Nephron progenitor cell (in vitro differentiated cells): ENCODE measurements at regions not wholly inside any gene's neighbourhood (a gene's known extent, or its start where the extent isn't known, plus 50 kb on each side); places are given as distances from the start of the nearest gene placed in this dataset.
A peak's percentile ranks its signal among the peaks of the same experiment; 100 is the strongest.

ENCODE experiments used
- DNase-seq: peaks from one replicate; pipeline ENCODE4 v3.0.0; 2021
- H3K27ac Mint-ChIP-seq: 2 replicates; pipeline ENCODE4 v1.8.0; 2021; ENCODE audit warnings: mild to moderate bottlenecking, moderate library complexity, mixed read lengths
- H3K27me3 Mint-ChIP-seq: 2 replicates; pipeline ENCODE4 v1.8.0; 2021; ENCODE audit warnings: mild to moderate bottlenecking, low read depth, mixed read lengths; ENCODE audit not compliant: poor library complexity
- H3K36me3 Mint-ChIP-seq: 2 replicates; pipeline ENCODE4 v1.8.0; 2021; ENCODE audit warnings: low read depth, mixed read lengths
- H3K4me1 Mint-ChIP-seq: 2 replicates; pipeline ENCODE4 v1.8.0; 2021; ENCODE audit warnings: mixed read lengths
- H3K4me3 Mint-ChIP-seq: 2 replicates; pipeline ENCODE4 v1.8.0; 2021; ENCODE audit warnings: mild to moderate bottlenecking, moderate library complexity, mixed read lengths
- H3K9me3 Mint-ChIP-seq: 2 replicates; pipeline ENCODE4 v1.8.0; 2021; ENCODE audit warnings: mild to moderate bottlenecking, moderate library complexity, mixed read lengths
- TF ChIP-seq, protein P1 (sequence below): fragments of 200-600 bp; sonication (generic); IDR thresholded peaks from 2 replicates; pipeline ENCODE4 v1.5.0; 2021; ENCODE audit warnings: antibody characterized with exemption

DNA sequence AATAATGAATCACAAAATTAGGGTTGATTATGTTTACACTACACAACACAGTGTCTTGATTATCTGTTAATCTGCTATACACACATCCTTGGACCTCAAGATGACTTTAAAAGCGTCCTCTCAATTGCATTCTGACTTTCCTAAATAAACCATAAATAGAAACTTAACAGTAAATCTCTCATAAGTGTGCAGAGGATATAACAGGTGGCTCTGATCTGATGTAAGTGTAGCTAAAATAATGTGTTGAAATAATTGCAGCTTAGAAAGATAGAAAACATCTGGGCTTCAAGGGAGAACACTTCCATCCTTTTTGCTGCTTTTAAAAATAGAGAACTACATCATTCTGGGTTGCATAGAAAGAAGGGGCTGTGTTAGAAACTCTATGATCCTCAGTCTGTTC lies 78.4 kb upstream of the EFEMP1 start:
- DNase-seq: no peak
- Mint-ChIP-seq H3K27ac (no peak overlapping the region), H3K36me3 (no peaks in the 10 kb centered on the region), H3K4me3 (no peak overlapping the region), H3K9me3 (no peaks in the 10 kb centered on the region), H3K4me1 (no peaks in the 10 kb centered on the region), H3K27me3 (peaks cover 4% of the 10 kb centered on the region)
- TF ChIP-seq, protein P1, sequence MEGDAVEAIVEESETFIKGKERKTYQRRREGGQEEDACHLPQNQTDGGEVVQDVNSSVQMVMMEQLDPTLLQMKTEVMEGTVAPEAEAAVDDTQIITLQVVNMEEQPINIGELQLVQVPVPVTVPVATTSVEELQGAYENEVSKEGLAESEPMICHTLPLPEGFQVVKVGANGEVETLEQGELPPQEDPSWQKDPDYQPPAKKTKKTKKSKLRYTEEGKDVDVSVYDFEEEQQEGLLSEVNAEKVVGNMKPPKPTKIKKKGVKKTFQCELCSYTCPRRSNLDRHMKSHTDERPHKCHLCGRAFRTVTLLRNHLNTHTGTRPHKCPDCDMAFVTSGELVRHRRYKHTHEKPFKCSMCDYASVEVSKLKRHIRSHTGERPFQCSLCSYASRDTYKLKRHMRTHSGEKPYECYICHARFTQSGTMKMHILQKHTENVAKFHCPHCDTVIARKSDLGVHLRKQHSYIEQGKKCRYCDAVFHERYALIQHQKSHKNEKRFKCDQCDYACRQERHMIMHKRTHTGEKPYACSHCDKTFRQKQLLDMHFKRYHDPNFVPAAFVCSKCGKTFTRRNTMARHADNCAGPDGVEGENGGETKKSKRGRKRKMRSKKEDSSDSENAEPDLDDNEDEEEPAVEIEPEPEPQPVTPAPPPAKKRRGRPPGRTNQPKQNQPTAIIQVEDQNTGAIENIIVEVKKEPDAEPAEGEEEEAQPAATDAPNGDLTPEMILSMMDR: no peak

DNA sequence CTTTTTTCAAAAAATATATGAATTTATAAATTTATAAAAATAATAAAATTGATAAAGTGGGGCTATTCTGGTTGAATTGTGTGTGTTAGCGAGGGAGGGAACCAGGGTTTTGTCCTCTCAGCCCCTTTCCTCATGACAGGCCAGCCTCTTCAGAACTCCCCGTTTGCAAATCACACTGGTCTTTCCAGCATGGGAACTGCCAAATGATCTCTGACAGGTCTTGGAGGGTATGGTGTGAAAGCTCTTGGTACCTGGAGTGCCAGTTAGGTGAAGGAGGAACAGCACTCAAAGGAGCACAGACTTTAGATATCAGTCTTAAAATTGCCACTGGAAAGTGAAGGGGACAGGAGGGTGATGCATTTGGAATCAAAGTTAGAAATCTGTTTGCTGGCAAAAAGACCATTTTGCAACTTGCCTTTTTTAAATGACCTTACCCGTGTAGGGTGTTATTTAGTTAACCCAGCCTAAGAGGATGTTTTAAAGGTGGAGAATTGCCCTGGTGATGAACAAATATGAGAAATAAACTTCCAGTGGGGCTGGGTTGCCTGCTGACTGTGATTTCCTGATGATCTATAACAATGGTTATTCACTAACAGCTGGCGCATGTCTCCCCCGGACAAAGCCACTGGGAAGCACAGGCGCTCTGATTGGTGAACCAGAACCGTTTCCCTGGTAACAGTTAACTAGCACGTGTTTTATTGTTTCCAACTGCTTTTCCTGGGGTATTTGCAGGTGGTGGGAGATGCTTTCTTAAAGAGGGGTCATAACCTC lies 85.3 kb upstream of the EFEMP1 start:
- no peak overlapping the region for H3K4me3 Mint-ChIP-seq
- TF ChIP-seq, protein P1: no peak
- H3K27ac Mint-ChIP-seq: no peak overlapping the region
- peaks cover 6% of the 10 kb centered on the region for H3K4me1 Mint-ChIP-seq
- no peaks in the 10 kb centered on the region for H3K9me3 Mint-ChIP-seq
- DNase-seq: peak; percentile 74
- H3K27me3 Mint-ChIP-seq: no peaks in the 10 kb centered on the region
- H3K36me3 Mint-ChIP-seq: no peaks in the 10 kb centered on the region

DNA sequence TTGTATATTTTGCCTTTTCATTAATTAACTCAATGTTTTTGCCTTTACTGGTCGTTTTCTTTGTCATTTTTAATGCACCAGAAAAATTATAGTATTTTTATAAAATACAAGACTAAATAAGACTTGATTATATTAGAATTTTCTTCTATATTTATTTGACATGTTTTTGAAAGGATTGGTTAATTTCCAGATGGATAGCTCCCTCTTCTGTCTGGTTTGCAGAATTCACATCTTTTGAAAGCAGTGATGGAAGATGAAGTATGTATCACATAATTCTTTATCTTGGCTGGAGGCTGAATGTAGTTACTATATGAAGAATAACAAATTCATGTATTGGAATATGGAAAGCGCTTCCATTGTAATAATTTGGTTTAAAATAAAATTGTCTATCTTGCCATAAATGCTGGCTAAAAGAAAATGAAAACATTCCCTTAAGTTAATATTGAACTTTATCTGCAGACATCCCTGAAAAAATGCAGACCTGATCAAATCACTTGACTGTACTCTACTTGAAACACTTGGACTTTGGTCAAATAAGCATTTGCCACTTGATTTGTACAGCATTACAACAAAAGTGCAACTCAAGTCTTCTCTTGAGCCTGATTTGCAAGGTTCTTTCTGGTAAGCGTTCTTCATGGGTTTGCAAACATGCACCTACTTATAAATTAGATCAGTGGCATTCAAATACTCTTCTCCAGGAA lies 86.3 kb upstream of the EFEMP1 start:
- peaks cover 17% of the 10 kb centered on the region for H3K4me1 Mint-ChIP-seq
- no peak overlapping the region for H3K4me3 Mint-ChIP-seq
- TF ChIP-seq, protein P1: peak; percentile 68
- no peak overlapping the region for H3K27ac Mint-ChIP-seq
- no peaks in the 10 kb centered on the region for H3K9me3 Mint-ChIP-seq
- H3K27me3 Mint-ChIP-seq: no peaks in the 10 kb centered on the region
- no peaks in the 10 kb centered on the region for H3K36me3 Mint-ChIP-seq
- no peak for DNase-seq

DNA sequence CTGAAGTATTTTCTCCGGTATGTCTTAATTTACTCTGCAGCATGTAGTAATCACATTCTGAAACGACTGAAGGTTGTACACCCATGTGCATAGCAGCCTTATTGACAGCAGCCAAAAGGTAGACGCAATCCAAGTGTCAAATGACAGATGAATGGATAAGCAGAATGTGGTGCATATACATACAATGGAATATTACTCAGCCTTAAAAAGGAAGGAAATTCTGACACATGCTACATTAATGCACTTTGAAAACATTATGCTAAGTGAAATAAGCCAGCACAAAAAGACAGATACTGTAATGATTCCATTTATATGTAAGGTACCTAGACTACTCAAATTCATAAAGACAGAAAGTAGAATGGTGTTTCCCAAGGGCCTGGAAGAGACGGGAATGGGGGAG lies 88.0 kb upstream of the EFEMP1 start:
- TF ChIP-seq, protein P1: no peak
- no peak for DNase-seq

DNA sequence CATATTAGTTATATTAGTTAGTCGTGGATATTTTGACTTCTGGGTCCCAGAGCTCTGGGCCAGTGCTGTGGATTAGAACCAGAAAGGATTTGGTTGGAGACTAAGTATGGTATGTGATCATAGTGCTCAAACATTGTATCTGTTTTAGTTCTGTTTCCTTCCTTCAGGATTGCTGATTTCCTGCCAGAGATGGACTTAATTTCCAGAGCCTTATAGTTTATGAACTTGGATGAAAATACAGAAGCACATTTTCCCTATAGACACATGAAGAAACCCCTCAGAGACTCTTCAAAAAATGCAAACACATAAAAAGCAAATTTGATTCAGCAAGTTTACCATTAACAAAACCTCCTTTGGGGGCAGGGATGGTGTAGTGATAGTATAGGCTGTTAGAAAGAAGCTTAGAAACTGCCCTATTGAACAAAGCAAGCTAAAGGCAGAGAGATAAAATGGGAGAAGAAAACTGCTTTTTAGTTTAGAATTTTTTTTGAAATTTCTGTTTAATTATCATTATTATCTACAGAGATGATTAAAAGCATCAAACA lies 88.7 kb upstream of the EFEMP1 start:
- no peaks in the 10 kb centered on the region for H3K9me3 Mint-ChIP-seq
- H3K36me3 Mint-ChIP-seq: no peaks in the 10 kb centered on the region
- no peak for DNase-seq
- no peak overlapping the region for H3K4me3 Mint-ChIP-seq
- H3K4me1 Mint-ChIP-seq: peaks cover 28% of the 10 kb centered on the region
- H3K27ac Mint-ChIP-seq: no peak overlapping the region
- no peaks in the 10 kb centered on the region for H3K27me3 Mint-ChIP-seq
- TF ChIP-seq, protein P1: no peak

More for the DNA sequence above, 88.0 kb upstream of the EFEMP1 start:
- Mint-ChIP-seq H3K4me3 (no peak overlapping the region), H3K36me3 (no peaks in the 10 kb centered on the region), H3K27ac (no peak overlapping the region), H3K27me3 (no peaks in the 10 kb centered on the region), H3K9me3 (no peaks in the 10 kb centered on the region), H3K4me1 (peaks cover 28% of the 10 kb centered on the region)
